Transverse colon (tissue), 3 donors: ENCODE measurements at regions not wholly inside any gene's neighbourhood (a gene's known extent, or its start where the extent isn't known, plus 50 kb on each side); places are given as distances from the start of the nearest gene placed in this dataset.

ENCODE experiments used
- CTCF ChIP-seq, 5 experiments: fragments of 200-600 bp in 3 of 5; fragments of 450-650 bp in 2 of 5; sonication (generic) in 3 of 5; IDR thresholded peaks; 1 replicate in 2 of 5; 2 replicates in 3 of 5; pipeline ENCODE4 v1.5.1; 2016 to 2017; ENCODE audit warnings: antibody characterized with exemption in 5 of 5, inconsistent platforms in 3 of 5, mild to moderate bottlenecking in 2 of 5, moderate library complexity in 1 of 5
- EP300 ChIP-seq: sonication (generic); formaldehyde crosslinking; IDR thresholded peaks from one replicate; pipeline ENCODE4 v1.6.1; 2017; ENCODE audit warnings: antibody characterized with exemption, low read depth
- POLR2A ChIP-seq: fragments of 450-650 bp; IDR thresholded peaks from one replicate; pipeline ENCODE4 v1.6.1; 2016; ENCODE audit warnings: antibody characterized with exemption, mild to moderate bottlenecking, moderate library complexity

DNA sequence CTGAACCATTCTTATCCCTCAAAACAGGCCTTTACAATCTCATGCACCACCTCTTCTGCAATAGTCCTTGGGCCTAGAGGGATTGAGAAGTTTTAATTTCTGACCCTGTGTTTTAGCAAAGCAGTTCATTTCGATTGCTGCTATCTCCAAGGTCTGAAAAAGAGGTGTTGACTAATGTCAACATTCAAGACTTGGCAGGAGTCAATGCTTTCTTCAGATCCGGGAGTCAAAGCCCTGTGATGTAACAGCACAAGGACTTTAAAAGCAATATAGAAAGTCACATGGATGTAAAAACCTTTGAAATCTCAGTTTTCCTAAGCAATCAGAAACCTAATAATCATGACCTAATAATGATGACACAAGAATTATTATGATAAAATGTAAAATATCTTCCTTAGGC lies 133.8 kb downstream of the ADAM29 start:
- TF ChIP-seq POLR2A (no peak), CTCF (IDR thresholded peaks at IDR 0.05) (no peak), EP300 (no peak)
